ENCODE measurements at regions not wholly inside any gene's neighbourhood (a gene's known extent, or its start where the extent isn't known, plus 50 kb on each side); places are given as distances from the start of the nearest gene placed in this dataset.
"Not testable (repeated sequence)": the region's sequence is repeated elsewhere in the genome, so short reads cannot be mapped to it uniquely, and the experiment has no call there.

DNA sequence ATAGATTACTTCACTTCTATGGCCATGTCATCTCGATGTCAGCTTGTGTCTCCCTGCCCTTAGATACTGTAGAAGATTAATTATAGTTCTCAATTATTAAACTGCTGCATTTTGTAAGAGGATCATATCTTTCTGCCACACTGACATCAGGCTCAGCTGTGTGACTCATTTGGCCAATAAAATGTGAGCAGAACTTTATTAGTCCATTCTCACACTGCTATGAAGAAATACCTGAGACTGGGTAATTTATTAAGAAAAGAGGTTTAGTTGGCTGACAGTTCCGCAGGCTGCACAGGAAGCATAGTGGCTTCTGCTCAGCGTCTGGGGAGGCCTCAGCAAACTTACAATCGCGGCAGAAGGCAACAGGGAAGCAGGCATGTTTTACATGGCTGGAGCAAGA is 290.4 kb downstream of the RAD51AP2 start:
- TF ChIP-seq, protein P1, sequence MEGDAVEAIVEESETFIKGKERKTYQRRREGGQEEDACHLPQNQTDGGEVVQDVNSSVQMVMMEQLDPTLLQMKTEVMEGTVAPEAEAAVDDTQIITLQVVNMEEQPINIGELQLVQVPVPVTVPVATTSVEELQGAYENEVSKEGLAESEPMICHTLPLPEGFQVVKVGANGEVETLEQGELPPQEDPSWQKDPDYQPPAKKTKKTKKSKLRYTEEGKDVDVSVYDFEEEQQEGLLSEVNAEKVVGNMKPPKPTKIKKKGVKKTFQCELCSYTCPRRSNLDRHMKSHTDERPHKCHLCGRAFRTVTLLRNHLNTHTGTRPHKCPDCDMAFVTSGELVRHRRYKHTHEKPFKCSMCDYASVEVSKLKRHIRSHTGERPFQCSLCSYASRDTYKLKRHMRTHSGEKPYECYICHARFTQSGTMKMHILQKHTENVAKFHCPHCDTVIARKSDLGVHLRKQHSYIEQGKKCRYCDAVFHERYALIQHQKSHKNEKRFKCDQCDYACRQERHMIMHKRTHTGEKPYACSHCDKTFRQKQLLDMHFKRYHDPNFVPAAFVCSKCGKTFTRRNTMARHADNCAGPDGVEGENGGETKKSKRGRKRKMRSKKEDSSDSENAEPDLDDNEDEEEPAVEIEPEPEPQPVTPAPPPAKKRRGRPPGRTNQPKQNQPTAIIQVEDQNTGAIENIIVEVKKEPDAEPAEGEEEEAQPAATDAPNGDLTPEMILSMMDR (IDR thresholded peaks at IDR 0.05) = no peak
- Histone ChIP-seq H3K36me3 (no peaks in the 10 kb centered on the region), H3K27me3 (no peaks in the 10 kb centered on the region), H3K4me3 (no peak overlapping the region), H3K27ac (no peak overlapping the region), H3K4me1 (no peaks in the 10 kb centered on the region), H3K9me3 (no peaks in the 10 kb centered on the region)
- DNase-seq (no peak), ATAC-seq (no peak)
- intact Hi-C loops (cut with DNase I) = no loop called here

DNA sequence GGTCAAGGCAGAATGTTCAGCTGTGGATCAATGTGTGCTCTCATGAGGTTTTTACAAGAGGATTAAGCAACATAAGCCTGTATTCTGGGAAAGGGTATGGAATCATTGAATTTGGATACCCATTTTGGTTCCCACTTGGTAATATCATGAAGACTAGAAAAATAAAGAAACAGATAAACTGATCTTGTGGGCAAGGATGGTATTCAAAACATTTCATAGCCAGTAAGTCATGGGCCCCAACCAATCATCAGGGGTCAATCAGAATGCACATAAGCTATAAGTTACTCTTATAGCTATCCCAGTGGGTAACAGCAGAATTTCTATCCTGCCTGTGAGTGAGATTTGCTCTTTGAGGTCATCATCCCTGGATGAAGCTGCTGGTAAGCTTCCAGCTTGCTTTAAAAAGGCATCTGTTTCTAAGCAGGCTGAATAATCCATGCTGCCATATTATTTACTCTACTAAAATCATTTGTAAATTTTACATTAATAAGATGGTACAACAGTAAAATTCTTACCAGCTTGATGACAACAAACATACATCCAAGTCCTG is 291.2 kb downstream of the RAD51AP2 start:
- no peaks in the 10 kb centered on the region for H3K36me3 ChIP-seq
- no peaks in the 10 kb centered on the region for H3K27me3 ChIP-seq
- H3K9me3 ChIP-seq = no peaks in the 10 kb centered on the region
- DNase-seq = no peak
- H3K4me3 ChIP-seq = no peak overlapping the region
- ATAC-seq = no peak
- no peaks in the 10 kb centered on the region for H3K4me1 ChIP-seq
- H3K27ac ChIP-seq = no peak overlapping the region
- intact Hi-C loops (cut with DNase I) = no loop called here
- TF ChIP-seq, protein P1 (IDR thresholded peaks at IDR 0.05) = no peak

DNA sequence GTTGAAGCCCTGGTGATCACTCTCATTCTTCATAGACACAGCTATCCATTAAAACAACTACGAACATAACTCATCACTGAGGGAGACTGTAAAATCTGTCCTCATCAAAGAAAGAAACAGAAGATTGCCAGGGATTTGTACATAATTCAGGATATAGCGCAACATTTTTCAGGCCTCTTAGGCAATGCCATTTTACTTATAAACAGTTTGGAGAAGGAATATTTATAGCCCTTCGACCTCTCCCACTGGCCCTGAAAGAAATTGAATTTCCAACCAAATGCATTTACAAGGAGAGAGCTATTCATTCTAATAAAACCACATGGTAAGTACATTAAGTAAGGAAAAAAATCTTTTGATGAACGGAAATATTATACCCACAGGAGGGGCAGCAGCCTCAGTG is 295.0 kb downstream of the RAD51AP2 start:
- Histone ChIP-seq H3K9me3 (no peaks in the 10 kb centered on the region), H3K4me3 (no peak overlapping the region), H3K36me3 (no peaks in the 10 kb centered on the region), H3K4me1 (no peaks in the 10 kb centered on the region), H3K27me3 (no peaks in the 10 kb centered on the region), H3K27ac (no peak overlapping the region)
- DNase-seq = no peak
- ATAC-seq = no peak
- TF ChIP-seq, protein P1 (IDR thresholded peaks at IDR 0.05) = no peak
- intact Hi-C loops (cut with DNase I) = no loop called here

DNA sequence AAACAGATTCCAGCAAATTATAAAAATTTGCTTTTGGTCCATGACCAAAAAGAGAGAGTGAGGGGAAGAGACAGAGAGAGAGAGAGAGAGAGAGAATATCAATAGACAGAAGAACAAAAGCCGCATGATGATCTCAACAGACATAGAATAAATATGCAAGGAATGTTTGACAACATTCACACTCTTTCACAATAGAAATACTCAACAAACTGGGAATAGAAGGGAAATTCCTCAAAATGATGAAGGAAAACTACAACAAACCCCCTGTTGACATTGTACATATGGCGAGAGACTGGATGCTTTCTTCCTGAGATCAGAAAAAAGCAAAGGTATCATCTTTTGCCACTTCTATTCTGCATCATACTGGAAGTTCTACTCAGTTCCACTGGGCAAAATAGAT is 309.7 kb downstream of the RAD51AP2 start:
- H3K27ac ChIP-seq = no peak overlapping the region
- H3K4me3 ChIP-seq = no peak overlapping the region
- DNase-seq (no peak), ATAC-seq (no peak)
- H3K27me3 ChIP-seq = no peaks in the 10 kb centered on the region
- no peaks in the 10 kb centered on the region for H3K4me1 ChIP-seq
- intact Hi-C loops (cut with DNase I) = no loop called here
- peaks cover 0 to 5% of the 10 kb centered on the region in 2 donors for H3K9me3 ChIP-seq
- TF ChIP-seq, protein P1 (IDR thresholded peaks at IDR 0.05) = no peak
- H3K36me3 ChIP-seq = no peaks in the 10 kb centered on the region

DNA sequence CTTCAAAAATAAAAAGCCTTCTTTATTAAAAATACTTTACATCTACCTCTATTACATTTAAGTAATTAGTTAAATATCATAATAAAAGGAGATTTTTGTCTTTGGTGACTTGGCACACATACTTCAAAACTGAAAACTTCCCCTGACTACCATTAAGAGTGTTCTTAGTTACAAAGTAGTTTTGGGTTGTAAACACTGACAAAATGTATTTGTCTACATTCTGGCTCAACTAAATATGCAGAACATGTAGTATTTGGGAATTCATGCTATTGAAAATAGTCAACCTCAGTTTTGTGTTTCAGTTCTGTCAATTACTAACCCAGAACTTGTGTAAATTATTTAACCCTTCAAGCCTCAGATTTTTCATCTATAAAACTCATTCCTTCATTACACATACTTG is 311.5 kb downstream of the RAD51AP2 start:
- ATAC-seq = no peak
- Histone ChIP-seq H3K27me3 (no peaks in the 10 kb centered on the region), H3K27ac (no peak overlapping the region), H3K9me3 (peaks cover 0 to 5% of the 10 kb centered on the region in 2 donors), H3K36me3 (no peaks in the 10 kb centered on the region), H3K4me1 (no peaks in the 10 kb centered on the region), H3K4me3 (no peak overlapping the region)
- DNase-seq = no peak
- TF ChIP-seq, protein P1 (IDR thresholded peaks at IDR 0.05) = no peak
- intact Hi-C loops (cut with DNase I) = no loop called here

DNA sequence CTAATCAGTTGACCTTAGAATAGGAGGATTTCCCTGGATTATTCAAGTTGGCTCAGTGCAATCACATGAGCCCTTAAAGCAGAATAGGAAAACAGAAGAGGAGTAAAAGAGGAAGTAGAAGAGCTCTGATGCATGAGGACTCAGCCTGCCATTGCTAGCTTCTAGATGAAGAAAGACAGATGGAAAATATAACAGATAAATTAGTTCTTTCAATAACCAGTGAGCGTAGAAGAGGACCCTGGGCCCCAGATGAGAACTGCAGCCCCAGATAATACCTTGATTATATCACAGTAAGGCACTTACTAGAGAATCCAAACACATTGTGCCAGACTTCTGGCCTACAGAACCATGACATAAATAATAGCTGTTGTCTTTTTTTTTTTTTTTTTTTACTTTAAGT is 314.0 kb downstream of the RAD51AP2 start:
- H3K36me3 ChIP-seq; DNase-seq; H3K4me3 ChIP-seq; H3K27me3 ChIP-seq; ATAC-seq; H3K27ac ChIP-seq; H3K9me3 ChIP-seq; H3K4me1 ChIP-seq; intact Hi-C loops (cut with DNase I): not testable (repeated sequence)

DNA sequence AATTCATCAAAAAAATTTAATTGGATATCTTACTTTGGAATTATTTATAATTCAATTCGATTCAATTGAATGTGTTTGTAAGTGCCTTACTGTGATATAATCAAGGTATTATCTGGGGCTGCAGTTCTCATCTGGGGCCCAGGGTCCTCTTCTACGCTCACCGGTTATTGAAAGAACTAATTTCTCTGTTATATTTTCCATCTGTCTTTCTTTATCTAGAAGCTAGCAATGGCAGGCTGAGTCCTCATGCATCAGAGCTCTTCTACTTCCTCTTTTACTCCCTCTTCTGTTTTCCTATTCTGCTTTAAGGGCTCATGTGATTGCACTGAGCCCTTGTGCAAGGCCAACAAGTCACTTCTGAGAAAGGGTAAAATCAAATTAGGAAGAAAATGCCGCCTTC is 315.6 kb downstream of the RAD51AP2 start:
- ATAC-seq = peak; percentile 46
- intact Hi-C loops (cut with DNase I); DNase-seq; H3K36me3 ChIP-seq; H3K27ac ChIP-seq; H3K27me3 ChIP-seq; H3K4me1 ChIP-seq; H3K9me3 ChIP-seq; H3K4me3 ChIP-seq: not testable (repeated sequence)

Measured in left lung (tissue), 4 donors.